GM18867 (cell line): ENCODE measurements at regions not wholly inside any gene's neighbourhood (a gene's known extent, or its start where the extent isn't known, plus 50 kb on each side); places are given as distances from the start of the nearest gene placed in this dataset.

Experiments
- ATAC-seq: cut with Tn5 transposase; IDR thresholded peaks from one replicate; pipeline ENCODE4 v1.9.1; 2021; ENCODE audit warnings: mild to moderate bottlenecking, moderate library complexity; ENCODE audit not compliant: unreplicated experiment

GRCh38 chr3:176933704-176934103 lies 263.6 kb downstream of the TBL1XR1 start:
- no peak for ATAC-seq

- ATAC-seq = no peak
These were observed 264.8 kb downstream of the TBL1XR1 start for GRCh38 chr3:176932433-176932832.

- no peak for ATAC-seq
These were observed 265.3 kb downstream of the TBL1XR1 start for GRCh38 chr3:176931991-176932390.

- no peak for ATAC-seq
These were observed 266.3 kb downstream of the TBL1XR1 start for GRCh38 chr3:176930942-176931341.

- ATAC-seq = no peak
These were observed 268.7 kb downstream of the TBL1XR1 start for GRCh38 chr3:176928582-176928931.

GRCh38 chr3:176927706-176928581 lies 269.3 kb downstream of the TBL1XR1 start:
- no peak for ATAC-seq

GRCh38 chr3:176927280-176927679 lies 270.0 kb downstream of the TBL1XR1 start:
- ATAC-seq = no peak

- no peak for ATAC-seq
These were observed 270.6 kb downstream of the TBL1XR1 start for GRCh38 chr3:176926688-176927087.

- no peak for ATAC-seq
These were observed 271.2 kb downstream of the TBL1XR1 start for GRCh38 chr3:176926034-176926433.

GRCh38 chr3:176920766-176921160 lies 276.5 kb downstream of the TBL1XR1 start:
- no peak for ATAC-seq

GRCh38 chr3:176919836-176920765 lies 277.2 kb downstream of the TBL1XR1 start:
- ATAC-seq = no peak

- no peak for ATAC-seq
These were observed 280.5 kb downstream of the TBL1XR1 start for GRCh38 chr3:176916777-176917176.

- no peak for ATAC-seq
These were observed 282.5 kb downstream of the TBL1XR1 start for GRCh38 chr3:176914764-176915163.

GRCh38 chr3:176911579-176911978 lies 285.7 kb downstream of the TBL1XR1 start:
- no peak for ATAC-seq

GRCh38 chr3:176909044-176909443 lies 288.2 kb downstream of the TBL1XR1 start:
- no peak for ATAC-seq

GRCh38 chr3:176906046-176906905 lies 291.0 kb downstream of the TBL1XR1 start:
- ATAC-seq = no peak

- ATAC-seq = no peak
These were observed 292.0 kb downstream of the TBL1XR1 start for GRCh38 chr3:176905331-176905730.

GRCh38 chr3:176904506-176904905 lies 292.8 kb downstream of the TBL1XR1 start:
- no peak for ATAC-seq

- no peak for ATAC-seq
These were observed 300.6 kb downstream of the TBL1XR1 start for GRCh38 chr3:176896640-176897039.

- ATAC-seq = no peak
These were observed 301.1 kb downstream of the TBL1XR1 start for GRCh38 chr3:176896165-176896564.

GRCh38 chr3:176879710-176880109 lies 317.6 kb downstream of the TBL1XR1 start:
- no peak for ATAC-seq
